Ureter (tissue), 1 donor: ENCODE measurements at regions not wholly inside any gene's neighbourhood (a gene's known extent, or its start where the extent isn't known, plus 50 kb on each side); places are given as distances from the start of the nearest gene placed in this dataset.

ENCODE experiments used
- DNase-seq: peaks from one replicate; pipeline ENCODE4 v3.0.0-alpha.2; 2020; ENCODE audit warnings: low spot score
- donor health status: DM: yes; HTN: yes; CAD: no.

DNA sequence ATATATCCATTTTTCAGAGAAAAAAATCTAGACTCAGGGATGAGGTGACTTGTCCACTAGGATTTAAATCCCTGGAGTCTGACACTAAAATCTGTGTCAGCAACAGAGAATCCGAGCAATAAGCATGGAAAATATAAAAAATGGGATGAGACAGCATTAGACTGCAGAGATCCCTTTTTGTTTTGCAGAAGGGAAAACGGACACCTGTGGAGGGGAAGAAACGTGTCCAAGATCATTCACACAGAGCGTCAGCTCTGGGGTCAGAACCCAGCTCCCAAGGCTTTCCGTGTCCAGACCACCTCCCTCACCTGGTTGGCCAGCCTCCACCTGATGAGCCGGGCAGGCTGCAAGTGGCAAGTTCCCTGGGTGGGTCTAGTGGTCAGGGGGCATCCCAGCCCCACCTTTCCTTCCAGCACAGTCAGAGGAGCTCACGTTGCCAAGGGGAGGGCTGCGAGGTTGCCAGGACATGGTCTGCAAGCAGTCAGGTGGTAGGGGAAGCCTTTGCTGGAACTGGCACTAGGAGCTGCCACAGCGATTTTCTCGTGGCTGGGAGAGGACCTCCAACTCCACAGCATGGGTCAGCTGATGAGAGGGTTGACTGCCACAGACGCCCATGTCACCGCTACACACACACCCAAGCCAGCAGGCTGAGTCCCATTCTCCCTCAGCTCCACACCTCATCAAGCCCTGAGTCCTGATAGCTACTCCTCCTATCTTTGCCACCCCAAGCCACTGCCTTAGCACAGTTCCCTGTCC lies 65.9 kb upstream of the CPLX2 start:
- no peak for DNase-seq

DNA sequence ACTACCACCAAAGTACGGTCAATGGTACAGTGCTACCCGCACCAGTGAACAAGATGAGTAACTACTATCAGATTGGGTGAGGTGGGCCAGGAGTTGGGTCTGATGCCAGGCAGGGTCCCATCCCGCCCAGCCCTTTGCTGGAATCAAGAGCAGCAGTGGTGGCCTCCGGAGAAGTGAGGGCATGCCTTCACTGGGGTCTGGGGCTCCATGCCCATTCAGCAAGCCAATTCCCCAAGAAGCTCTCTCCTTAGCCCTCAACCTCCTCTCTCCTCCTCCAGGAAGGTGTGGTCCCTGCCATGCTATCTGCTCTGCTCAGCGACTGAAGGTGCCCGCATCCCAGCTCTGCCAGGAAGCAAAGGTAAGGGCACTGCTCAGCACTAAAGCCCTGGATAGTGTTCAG lies 62.7 kb upstream of the CPLX2 start:
- no peak for DNase-seq

GRCh38 chr5:175809531-175810121 lies 61.8 kb upstream of the CPLX2 start:
- no peak for DNase-seq

- DNase-seq, result no peak
These were observed 60.9 kb upstream of the CPLX2 start for GRCh38 chr5:175810457-175810856.

- no peak for DNase-seq
These were observed 59.8 kb upstream of the CPLX2 start for GRCh38 chr5:175811589-175811988.

DNA sequence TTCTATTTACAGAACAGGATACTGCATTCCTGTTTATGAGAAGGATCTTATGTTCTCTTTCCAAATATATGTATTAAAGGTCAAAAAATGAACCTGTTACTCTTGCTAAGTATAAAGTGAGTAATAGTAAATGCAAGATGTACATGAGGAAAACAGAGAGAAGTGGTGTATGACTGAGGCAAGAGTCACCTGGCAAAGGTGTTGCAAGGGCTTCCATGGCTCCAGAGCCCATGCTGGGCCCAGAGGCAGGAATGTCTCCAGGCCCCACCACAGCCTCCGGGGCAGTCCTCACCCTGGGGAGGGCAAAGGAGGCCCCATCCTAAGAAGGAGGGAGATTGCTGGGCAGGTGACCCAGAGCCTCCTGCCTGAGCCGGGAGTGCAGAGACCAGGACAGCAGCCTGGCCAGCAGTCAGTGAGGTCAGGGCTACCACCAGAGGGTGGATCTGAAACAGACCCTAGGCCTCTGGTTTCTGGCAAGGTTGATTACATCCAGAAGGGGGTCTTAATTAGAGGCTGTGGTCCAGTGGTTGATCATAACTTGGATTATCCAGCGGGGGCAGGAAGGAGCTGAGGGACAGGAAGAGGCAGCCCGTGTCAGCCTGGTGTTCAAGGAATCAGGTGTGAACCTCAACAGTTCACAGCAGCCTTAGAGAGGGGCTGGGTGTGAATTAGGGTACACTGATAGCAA lies 57.3 kb upstream of the CPLX2 start:
- DNase-seq, result no peak

GRCh38 chr5:175814691-175815090 lies 56.7 kb upstream of the CPLX2 start:
- DNase-seq, result no peak

DNA sequence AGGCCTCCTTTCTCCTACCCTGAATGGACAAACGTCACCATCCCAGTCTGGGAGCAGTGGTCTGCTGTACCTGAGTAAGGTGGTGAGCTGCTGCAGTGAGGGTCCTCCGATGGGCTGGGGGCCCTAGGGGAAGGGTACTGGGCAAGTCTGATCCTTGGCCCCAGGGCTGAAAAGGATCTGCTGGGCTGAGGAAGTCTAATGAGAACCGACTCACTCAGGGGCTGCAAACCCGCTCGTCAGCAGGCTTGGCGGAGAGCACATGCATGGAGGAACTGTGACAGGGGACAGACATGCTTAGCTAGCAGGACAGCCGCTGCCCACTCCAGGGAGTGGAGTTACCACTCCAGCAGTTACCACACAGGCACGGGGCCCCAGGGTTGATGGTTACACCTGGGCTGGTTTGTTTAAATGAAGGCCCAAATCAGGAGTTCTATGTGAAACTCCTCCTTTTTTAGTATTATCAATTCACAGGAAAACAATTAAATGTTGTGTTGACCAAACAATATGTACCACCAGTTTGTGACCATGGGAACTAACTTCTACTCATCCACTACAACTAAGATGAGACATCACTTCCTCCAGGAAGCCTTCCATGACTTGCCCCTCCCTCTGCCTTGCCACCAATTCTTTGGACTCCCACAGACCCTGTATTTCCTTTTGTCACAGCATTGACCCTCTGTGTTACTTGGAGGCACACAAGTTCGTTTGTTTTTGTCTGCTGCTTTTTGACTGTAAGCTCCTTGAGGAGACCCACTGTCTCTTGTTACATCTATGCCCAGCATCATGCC lies 56.1 kb upstream of the CPLX2 start:
- DNase-seq, result no peak

GRCh38 chr5:175816348-175816747 lies 55.0 kb upstream of the CPLX2 start:
- DNase-seq, result no peak

- no peak for DNase-seq
These were observed 52.3 kb upstream of the CPLX2 start for GRCh38 chr5:175819090-175819425.

GRCh38 chr5:175820230-175820629 lies 51.1 kb upstream of the CPLX2 start:
- no peak for DNase-seq
